Liver (tissue), 3 donors: ENCODE measurements at regions not wholly inside any gene's neighbourhood (a gene's known extent, or its start where the extent isn't known, plus 50 kb on each side); places are given as distances from the start of the nearest gene placed in this dataset.

Experiments
- ATF3 ChIP-seq: IDR thresholded peaks from 2 replicates; pipeline ENCODE4 v1.6.1; 2016; ENCODE audit warnings: antibody characterized with exemption
- CTCF ChIP-seq: fragments of 150-350 bp; IDR thresholded peaks from 2 replicates; pipeline ENCODE4 v1.5.1; 2017; ENCODE audit warnings: improper control_type of control experiment, low read depth, low read length; ENCODE audit not compliant: missing input control
- MAX ChIP-seq: IDR thresholded peaks from 2 replicates; pipeline ENCODE4 v1.6.1; 2016; ENCODE audit warnings: antibody characterized with exemption
- ZBTB33 ChIP-seq: IDR thresholded peaks from 2 replicates; pipeline ENCODE4 v1.6.1; 2016; ENCODE audit warnings: antibody characterized with exemption
- donor health status: healthy.
- donor health status: healthy.

GRCh38 chr2:199624958-199625357 lies 167.2 kb upstream of the SATB2 start:
- TF ChIP-seq CTCF (no peak), MAX (no peak), ZBTB33 (no peak), ATF3 (no peak)
